GM23338 (cell line): ENCODE measurements at regions not wholly inside any gene's neighbourhood (a gene's known extent, or its start where the extent isn't known, plus 50 kb on each side); places are given as distances from the start of the nearest gene placed in this dataset.

Source experiments
- ATAC-seq: fragments of 200-7000 bp; cut with Tn5 transposase; 3 replicates; pipeline ENCODE4 v1.9.1; 2020
- DNase-seq: peaks from one replicate; pipeline ENCODE4 v3.0.0-alpha.2; 2015; ENCODE audit warnings: low spot score
- H2AFZ ChIP-seq: fragments of 200-600 bp; sonication (generic); 2 replicates; pipeline ENCODE4 v1.8.0; 2016; ENCODE audit warnings: antibody characterized with exemption, mild to moderate bottlenecking, moderate library complexity
- H3F3A ChIP-seq: fragments of 200-600 bp; sonication (generic); replicated peaks from 2 replicates; pipeline ENCODE4 v1.8.0; 2017; ENCODE audit warnings: antibody characterized with exemption, mixed run types, low read depth
- H3K27ac ChIP-seq: fragments of 200-600 bp; sonication (generic); 2 replicates; pipeline ENCODE4 v1.6.1; 2016; ENCODE audit warnings: low read depth
- H3K27me3 ChIP-seq: fragments of 200-600 bp; sonication (generic); 2 replicates; pipeline ENCODE4 v1.8.0; 2016; ENCODE audit warnings: mild to moderate bottlenecking, mixed run types, moderate library complexity; ENCODE audit not compliant: insufficient read depth
- H3K36me3 ChIP-seq: fragments of 200-600 bp; sonication (generic); 2 replicates; pipeline ENCODE4 v1.8.0; 2016; ENCODE audit warnings: mild to moderate bottlenecking; ENCODE audit not compliant: insufficient read depth
- H3K4me1 ChIP-seq: fragments of 200-600 bp; sonication (generic); 2 replicates; pipeline ENCODE4 v1.8.0; 2016; ENCODE audit warnings: mild to moderate bottlenecking, moderate library complexity; ENCODE audit not compliant: insufficient read depth
- H3K4me2 ChIP-seq: fragments of 200-600 bp; sonication (generic); 2 replicates; pipeline ENCODE4 v1.7.1; 2017; ENCODE audit warnings: mixed run types
- H3K4me3 ChIP-seq: fragments of 200-600 bp; sonication (generic); 2 replicates; pipeline ENCODE4 v1.6.1; 2016; ENCODE audit warnings: mixed run types
- H3K79me2 ChIP-seq: fragments of 200-600 bp; sonication (generic); replicated peaks from 2 replicates; pipeline ENCODE4 v1.8.0; 2017; ENCODE audit warnings: mild to moderate bottlenecking; ENCODE audit not compliant: insufficient read depth
- H3K9me2 ChIP-seq: fragments of 200-600 bp; sonication (generic); 2 replicates; pipeline ENCODE4 v1.8.0; 2017; ENCODE audit not compliant: insufficient read depth
- H4K20me1 ChIP-seq: fragments of 200-600 bp; sonication (generic); replicated peaks from 2 replicates; pipeline ENCODE4 v1.8.0; 2017; ENCODE audit warnings: mild to moderate bottlenecking; ENCODE audit not compliant: insufficient read depth
- H3K27ac Mint-ChIP-seq: 2 replicates; pipeline ENCODE4 v1.8.0; 2020; ENCODE audit warnings: inconsistent platforms, mild to moderate bottlenecking, moderate library complexity, mixed read lengths
- H3K27me3 Mint-ChIP-seq: 3 replicates; pipeline ENCODE4 v1.8.0; 2022; ENCODE audit warnings: low read depth, mild to moderate bottlenecking, moderate library complexity, mixed read lengths, inconsistent platforms; ENCODE audit not compliant: insufficient read depth, poor library complexity
- H3K36me3 Mint-ChIP-seq: 3 replicates; pipeline ENCODE4 v1.8.0; 2021; ENCODE audit warnings: low read depth, mild to moderate bottlenecking, inconsistent platforms, moderate library complexity, mixed read lengths
- H3K4me1 Mint-ChIP-seq: 3 replicates; pipeline ENCODE4 v1.8.0; 2020; ENCODE audit warnings: mild to moderate bottlenecking, inconsistent platforms, mixed read lengths
- H3K4me3 Mint-ChIP-seq: 3 replicates; pipeline ENCODE4 v1.8.0; 2021; ENCODE audit warnings: moderate library complexity, mild to moderate bottlenecking, inconsistent platforms, mixed read lengths
- H3K9me3 Mint-ChIP-seq: 3 replicates; pipeline ENCODE4 v1.8.0; 2020; ENCODE audit warnings: moderate library complexity, mild to moderate bottlenecking, inconsistent platforms, mixed read lengths
- CREB1 ChIP-seq: fragments of 250-450 bp; sonication (Bioruptor Pico); IDR thresholded peaks from 2 replicates; pipeline ENCODE4 v1.5.0; 2020; ENCODE audit warnings: low read depth, mild to moderate bottlenecking, moderate library complexity
- CTCF ChIP-seq, 2 experiments: fragments of 200-600 bp in 1 of 2; sonication (generic) in 1 of 2; conservative IDR thresholded peaks; 2 replicates each; pipeline versions ENCODE4 v1.5.1 to v1.6.1; 2016 to 2017; ENCODE audit warnings: antibody characterized with exemption in 2 of 2, low read depth in 2 of 2, mild to moderate bottlenecking in 2 of 2, moderate library complexity in 1 of 2
- EZH2 ChIP-seq: fragments of 200-600 bp; sonication (generic); IDR thresholded peaks from one replicate; pipeline ENCODE4 v1.8.0; 2017; ENCODE audit warnings: antibody characterized with exemption, mild to moderate bottlenecking, low read depth; ENCODE audit not compliant: unreplicated experiment
- EZH2phosphoT487 ChIP-seq: fragments of 200-600 bp; sonication (generic); IDR thresholded peaks from one replicate; pipeline ENCODE4 v1.8.1; 2018; ENCODE audit warnings: antibody characterized with exemption; ENCODE audit not compliant: unreplicated experiment
- JUNB ChIP-seq: IDR thresholded peaks from one replicate; pipeline ENCODE4 v1.6.1; 2016; ENCODE audit warnings: antibody characterized with exemption; ENCODE audit not compliant: unreplicated experiment
- NANOG ChIP-seq: IDR thresholded peaks from 2 replicates; pipeline ENCODE4 v1.6.1; 2016; ENCODE audit warnings: antibody characterized with exemption, borderline replicate concordance
- POLR2AphosphoS5 ChIP-seq: IDR thresholded peaks from 2 replicates; pipeline ENCODE4 v1.6.1; 2016; ENCODE audit warnings: antibody characterized with exemption, low read depth
- STAT1 ChIP-seq: IDR thresholded peaks from one replicate; pipeline ENCODE4 v1.6.1; 2016; ENCODE audit warnings: antibody characterized with exemption; ENCODE audit not compliant: unreplicated experiment
- ZNF114 ChIP-seq: fragments of 250-450 bp; sonication (Bioruptor Pico); IDR thresholded peaks from 2 replicates; pipeline ENCODE4 v1.5.0; 2020; ENCODE audit warnings: mild to moderate bottlenecking, moderate library complexity
- ZNF331 ChIP-seq: fragments of 250-450 bp; sonication (Bioruptor Pico); IDR thresholded peaks from 2 replicates; pipeline ENCODE4 v1.5.0; 2020; ENCODE audit warnings: low read depth, mild to moderate bottlenecking, moderate library complexity
- ZNF462 ChIP-seq: fragments of 250-450 bp; sonication (Bioruptor Pico); IDR thresholded peaks from 2 replicates; pipeline ENCODE4 v1.5.0; 2020; ENCODE audit warnings: mild to moderate bottlenecking, moderate library complexity
- TF ChIP-seq, protein P1 (sequence below): IDR thresholded peaks from one replicate; pipeline ENCODE4 v1.6.1; 2018; ENCODE audit warnings: antibody characterized with exemption; ENCODE audit not compliant: unreplicated experiment

- no peak overlapping the region for H3K27ac Mint-ChIP-seq
- no peak for DNase-seq
- TF ChIP-seq POLR2AphosphoS5 (no peak), JUNB (no peak), ZNF331 (CRISPR knock-in tag) (no peak), STAT1 (no peak), NANOG (no peak), ZNF462 (CRISPR knock-in tag) (no peak), ZNF114 (CRISPR knock-in tag) (no peak), CREB1 (CRISPR knock-in tag) (no peak), CTCF (conservative IDR thresholded peaks at IDR 0.05; ENCODE audit: low read depth in 2 of 2) (no peak), EZH2phosphoT487 (no peak), EZH2 (no peak)
- TF ChIP-seq, protein P1, sequence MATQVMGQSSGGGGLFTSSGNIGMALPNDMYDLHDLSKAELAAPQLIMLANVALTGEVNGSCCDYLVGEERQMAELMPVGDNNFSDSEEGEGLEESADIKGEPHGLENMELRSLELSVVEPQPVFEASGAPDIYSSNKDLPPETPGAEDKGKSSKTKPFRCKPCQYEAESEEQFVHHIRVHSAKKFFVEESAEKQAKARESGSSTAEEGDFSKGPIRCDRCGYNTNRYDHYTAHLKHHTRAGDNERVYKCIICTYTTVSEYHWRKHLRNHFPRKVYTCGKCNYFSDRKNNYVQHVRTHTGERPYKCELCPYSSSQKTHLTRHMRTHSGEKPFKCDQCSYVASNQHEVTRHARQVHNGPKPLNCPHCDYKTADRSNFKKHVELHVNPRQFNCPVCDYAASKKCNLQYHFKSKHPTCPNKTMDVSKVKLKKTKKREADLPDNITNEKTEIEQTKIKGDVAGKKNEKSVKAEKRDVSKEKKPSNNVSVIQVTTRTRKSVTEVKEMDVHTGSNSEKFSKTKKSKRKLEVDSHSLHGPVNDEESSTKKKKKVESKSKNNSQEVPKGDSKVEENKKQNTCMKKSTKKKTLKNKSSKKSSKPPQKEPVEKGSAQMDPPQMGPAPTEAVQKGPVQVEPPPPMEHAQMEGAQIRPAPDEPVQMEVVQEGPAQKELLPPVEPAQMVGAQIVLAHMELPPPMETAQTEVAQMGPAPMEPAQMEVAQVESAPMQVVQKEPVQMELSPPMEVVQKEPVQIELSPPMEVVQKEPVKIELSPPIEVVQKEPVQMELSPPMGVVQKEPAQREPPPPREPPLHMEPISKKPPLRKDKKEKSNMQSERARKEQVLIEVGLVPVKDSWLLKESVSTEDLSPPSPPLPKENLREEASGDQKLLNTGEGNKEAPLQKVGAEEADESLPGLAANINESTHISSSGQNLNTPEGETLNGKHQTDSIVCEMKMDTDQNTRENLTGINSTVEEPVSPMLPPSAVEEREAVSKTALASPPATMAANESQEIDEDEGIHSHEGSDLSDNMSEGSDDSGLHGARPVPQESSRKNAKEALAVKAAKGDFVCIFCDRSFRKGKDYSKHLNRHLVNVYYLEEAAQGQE = no peak
- no peak for ATAC-seq
- Histone ChIP-seq H2AFZ (no peak overlapping the region), H3K4me1 (no peaks in the 10 kb centered on the region), H3K4me3 (no peak overlapping the region), H3K9me2 (no peaks in the 10 kb centered on the region), H3K27ac (no peak overlapping the region), H4K20me1 (no peaks in the 10 kb centered on the region), H3K36me3 (peaks cover 6% of the 10 kb centered on the region; the same call in 1 of the 2 replicates), H3K4me2 (no peak overlapping the region), H3K79me2 (no peaks in the 10 kb centered on the region), H3K27me3 (no peaks in the 10 kb centered on the region), H3F3A (no peaks in the 10 kb centered on the region)
- H3K4me1 Mint-ChIP-seq = no peaks in the 10 kb centered on the region
- H3K27me3 Mint-ChIP-seq = no peaks in the 10 kb centered on the region
- no peak overlapping the region for H3K4me3 Mint-ChIP-seq
- H3K36me3 Mint-ChIP-seq = peaks cover 9% of the 10 kb centered on the region; the same call in 2 of the 3 replicates
- peaks cover 91% of the 10 kb centered on the region for H3K9me3 Mint-ChIP-seq
Observed at GRCh38 chr11:36848660-36849059, 250.6 kb upstream of the RAG2 start.
